Stimulated activated CD4-positive, alpha-beta T cell treated with anti-CD3 and anti-CD28 coated beads, Interleukin-15, amount 100 ng/mL, for 24 hours (primary cell): ENCODE measurements at regions not wholly inside any gene's neighbourhood (a gene's known extent, or its start where the extent isn't known, plus 50 kb on each side); places are given as distances from the start of the nearest gene placed in this dataset.
"Not testable (repeated sequence)": the region's sequence is repeated elsewhere in the genome, so short reads cannot be mapped to it uniquely, and the experiment has no call there.

Source experiments
- DNase-seq: peaks from one replicate; pipeline ENCODE4 v3.0.0-alpha.2; 2020

DNA sequence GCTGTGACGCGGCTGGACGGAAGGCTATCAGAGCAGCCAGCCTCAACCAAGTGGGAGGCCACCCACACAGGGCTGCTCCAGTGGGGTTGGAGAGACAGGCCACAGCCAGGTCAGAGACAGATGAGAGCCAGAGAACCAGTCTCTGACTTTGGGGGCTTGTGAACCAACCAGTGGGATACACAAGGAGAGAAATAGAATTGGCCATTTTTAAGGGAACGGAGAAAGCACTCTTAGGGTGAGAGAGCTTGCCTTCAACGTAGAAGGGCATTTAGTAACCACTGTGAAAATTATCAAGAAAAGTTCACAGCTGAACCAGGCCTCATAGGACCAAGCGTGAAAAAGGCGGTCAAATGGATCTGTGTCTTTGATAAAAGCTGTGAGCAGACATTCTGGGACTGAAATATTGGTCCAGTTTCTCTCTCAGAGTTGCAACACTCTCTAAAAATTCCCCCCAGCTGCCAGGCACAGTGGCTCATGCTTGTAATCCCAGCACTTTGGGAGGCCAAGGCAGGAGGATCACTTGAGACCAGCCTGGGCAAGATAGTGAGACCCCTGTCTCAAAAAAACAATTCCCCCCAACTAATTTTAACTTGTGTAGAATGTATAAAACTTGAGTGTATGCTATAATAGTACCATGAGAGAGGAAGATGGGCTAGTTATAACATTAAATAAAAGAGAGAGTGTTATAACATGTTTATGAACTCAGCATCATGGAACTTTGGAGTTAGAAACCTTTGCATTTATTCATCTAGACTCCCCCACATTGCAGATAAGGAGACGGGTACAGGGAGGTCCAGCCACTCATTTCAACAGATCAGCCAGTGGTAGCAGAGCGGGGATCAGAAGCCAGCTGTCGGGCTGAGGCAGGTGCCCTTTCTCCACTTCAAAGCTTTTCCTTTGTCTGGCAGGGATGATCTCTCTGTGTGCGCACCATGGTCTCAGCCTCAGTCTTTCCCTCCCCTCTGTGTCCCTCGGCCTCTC is 132.2 kb downstream of the NPIPB11 start:
- DNase-seq, result not testable (repeated sequence)

- DNase-seq, result not testable (repeated sequence)
These were observed 133.0 kb downstream of the NPIPB11 start for GRCh38 chr16:29273298-29274054.

GRCh38 chr16:29271721-29272675 is 134.5 kb downstream of the NPIPB11 start:
- not testable (repeated sequence) for DNase-seq

GRCh38 chr16:29270923-29271322 is 135.6 kb downstream of the NPIPB11 start:
- not testable (repeated sequence) for DNase-seq

GRCh38 chr16:29270033-29270432 is 136.5 kb downstream of the NPIPB11 start:
- not testable (repeated sequence) for DNase-seq

GRCh38 chr16:29269192-29269811 is 137.2 kb downstream of the NPIPB11 start:
- DNase-seq, result not testable (repeated sequence)

DNA sequence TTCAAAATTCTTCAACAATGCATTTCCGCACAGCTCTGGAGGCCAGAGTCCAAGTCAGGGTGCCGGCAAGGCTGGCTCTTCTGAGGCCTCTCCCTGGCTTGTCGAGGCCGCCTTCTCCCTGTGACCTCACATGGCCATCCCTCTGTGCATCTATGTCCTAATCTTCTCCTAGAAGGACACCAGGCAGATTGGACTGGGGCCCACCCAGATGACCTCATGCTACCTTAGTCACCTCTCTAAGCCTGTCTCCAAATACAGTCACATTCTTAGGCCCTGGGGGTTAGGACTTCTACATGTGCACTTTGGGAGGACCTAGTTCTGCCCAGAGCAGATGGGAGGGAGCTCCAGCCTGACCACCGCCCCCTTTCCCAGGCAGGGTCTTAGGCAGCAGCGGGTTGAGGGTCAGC is 137.7 kb downstream of the NPIPB11 start:
- DNase-seq, result not testable (repeated sequence)

DNA sequence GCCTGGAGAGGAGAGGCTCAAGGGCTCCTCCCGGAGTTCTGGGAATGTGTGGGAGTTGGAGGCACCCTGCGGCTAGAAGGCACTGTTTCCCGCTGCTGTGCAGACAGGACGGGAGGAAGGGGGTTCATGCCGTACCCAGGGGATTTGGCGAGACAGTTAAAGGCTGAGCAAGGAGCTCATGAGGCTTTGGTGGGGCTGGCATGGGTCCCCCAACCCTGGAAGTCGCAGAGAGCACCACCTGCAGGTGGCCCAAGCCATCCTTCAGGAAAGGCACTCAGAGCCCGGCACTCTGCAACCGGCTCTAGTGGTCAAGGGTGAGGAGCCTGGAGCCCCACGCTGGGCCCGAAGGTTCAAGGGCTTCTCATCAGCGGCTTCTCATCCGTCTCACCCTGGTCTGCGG is 138.2 kb downstream of the NPIPB11 start:
- not testable (repeated sequence) for DNase-seq

- not testable (repeated sequence) for DNase-seq
These were observed 138.6 kb downstream of the NPIPB11 start for GRCh38 chr16:29267891-29268290.

DNA sequence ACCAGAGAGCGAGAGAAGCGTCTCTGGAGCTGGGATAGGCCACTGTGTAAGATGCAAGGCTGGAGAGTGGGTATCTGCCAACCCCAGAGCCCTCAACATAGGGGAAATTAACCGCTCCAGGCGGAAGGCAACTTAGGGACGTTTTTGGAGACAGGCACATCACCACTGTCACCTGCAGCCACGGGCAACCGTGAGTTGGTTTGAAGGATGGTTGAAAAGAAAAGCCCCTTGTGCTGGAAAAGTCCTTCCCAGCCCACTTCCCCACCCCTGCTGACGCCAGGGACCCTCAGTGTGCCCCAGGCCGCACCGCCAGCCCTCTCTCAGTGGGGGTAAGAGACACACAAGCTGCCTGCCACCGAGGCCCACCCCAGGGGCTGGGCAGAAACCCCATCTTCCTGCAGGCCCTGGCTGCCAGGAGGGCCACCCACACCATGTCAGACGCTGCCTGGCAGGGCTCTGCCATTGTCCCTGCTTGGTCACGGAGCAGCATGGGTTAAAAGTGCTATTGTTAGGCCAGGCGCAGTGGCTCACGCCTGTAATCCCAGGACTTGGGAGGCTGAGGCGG is 139.4 kb downstream of the NPIPB11 start:
- not testable (repeated sequence) for DNase-seq

DNA sequence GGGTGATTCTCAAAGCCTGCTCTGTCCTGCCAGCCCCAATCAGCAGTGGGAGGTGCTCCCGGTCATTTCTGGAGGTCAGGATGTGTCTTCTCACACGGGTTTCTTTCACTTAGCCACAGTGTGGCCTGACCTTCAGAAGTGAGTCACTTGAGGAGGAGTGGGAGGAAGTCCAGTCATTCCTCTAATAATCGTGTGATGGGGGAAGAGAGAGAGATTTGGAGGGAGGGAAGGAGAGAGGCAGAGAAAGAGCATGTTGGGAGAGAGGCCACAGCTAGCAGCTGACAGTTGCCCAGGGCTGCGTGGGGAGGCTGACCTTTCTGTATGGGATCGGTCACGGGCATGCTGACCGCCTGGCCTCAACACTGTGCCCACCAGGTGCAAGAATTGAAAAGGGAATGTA is 139.9 kb downstream of the NPIPB11 start:
- not testable (repeated sequence) for DNase-seq

GRCh38 chr16:29265255-29265853 is 141.2 kb downstream of the NPIPB11 start:
- peak; percentile 51 for DNase-seq

- not testable (repeated sequence) for DNase-seq
These were observed 142.3 kb downstream of the NPIPB11 start for GRCh38 chr16:29264080-29264837.

GRCh38 chr16:29262725-29263124 is 143.8 kb downstream of the NPIPB11 start:
- not testable (repeated sequence) for DNase-seq

- not testable (repeated sequence) for DNase-seq
These were observed 144.9 kb downstream of the NPIPB11 start for GRCh38 chr16:29261427-29262248.

GRCh38 chr16:29260683-29261426 is 145.7 kb downstream of the NPIPB11 start:
- not testable (repeated sequence) for DNase-seq

DNA sequence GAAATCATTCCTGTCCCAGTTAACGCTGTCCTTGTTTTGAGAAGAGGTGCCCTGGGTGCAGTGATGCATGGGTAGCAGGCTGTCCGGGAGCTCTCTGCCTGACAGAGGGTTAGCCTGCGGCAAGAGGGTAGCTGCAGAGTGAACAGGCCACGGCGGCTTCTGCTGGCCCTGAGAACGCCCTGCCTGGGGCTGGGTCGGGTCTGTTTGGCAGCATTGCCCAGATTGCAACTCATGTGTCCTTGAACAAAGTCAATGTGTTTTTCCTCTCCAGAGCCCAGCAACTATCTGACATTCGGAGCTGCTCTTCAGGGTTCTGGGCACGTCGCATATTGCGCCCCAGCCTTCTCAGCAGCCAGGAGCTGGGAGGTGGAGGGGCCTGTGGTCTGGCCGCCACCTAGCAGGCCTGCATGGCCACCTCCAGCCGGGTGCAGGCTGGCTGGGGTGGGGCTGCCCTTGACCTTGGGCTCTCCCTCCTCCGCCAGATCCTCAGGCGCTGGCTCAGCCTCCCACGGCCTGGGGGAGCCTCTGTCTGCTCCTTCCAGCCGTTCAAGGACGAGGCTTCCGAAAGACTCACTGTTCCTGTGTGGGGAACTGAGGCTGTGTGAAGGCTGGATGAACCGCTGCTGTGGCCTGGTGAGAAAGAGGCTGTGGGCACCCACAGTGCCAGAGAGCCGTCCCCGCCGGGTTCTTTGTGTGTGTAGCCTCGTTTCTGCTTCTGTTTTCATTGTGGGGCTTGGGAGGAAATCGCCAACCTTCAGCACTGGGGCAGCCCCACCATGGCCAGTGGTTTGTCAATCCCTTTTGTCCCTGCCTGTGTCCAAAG is 146.7 kb downstream of the NPIPB11 start:
- DNase-seq, result not testable (repeated sequence)
